CD4-positive, alpha-beta T cell (primary cell): ENCODE measurements at regions not wholly inside any gene's neighbourhood (a gene's known extent, or its start where the extent isn't known, plus 50 kb on each side); places are given as distances from the start of the nearest gene placed in this dataset.

Experiments used
- ATAC-seq: fragments of 200-7000 bp; cut with Tn5 transposase; one replicate; pipeline ENCODE4 v1.10.0; 2022; ENCODE audit warnings: mild to moderate bottlenecking; ENCODE audit not compliant: poor library complexity
- CTCF ChIA-PET: fragments of 350-600 bp; sonication (Branson Sonifier 250); formaldehyde crosslinking; loops from one replicate; lab custom pipeline; 2021; ENCODE audit warnings: antibody characterized with exemption, inconsistent platforms; lab: Charles Lee
- POLR2A ChIA-PET: fragments of 350-600 bp; sonication (Branson Sonifier 250); formaldehyde crosslinking; loops from one replicate; lab custom pipeline; 2021; ENCODE audit warnings: antibody characterized with exemption, inconsistent platforms; lab: Charles Lee
- DNase-seq, 14 experiments: peaks; one replicate each; pipeline ENCODE4 v3.0.0-alpha.2; 2013 to 2020; ENCODE audit warnings: mixed read lengths in 2 of 14
- H3K27ac ChIP-seq, 2 donors: one replicate each; pipeline versions ENCODE4 v1.5.1 to v1.7.0; 2013; ENCODE audit warnings: low read length in 2 of 2, low read depth in 1 of 2, mild to moderate bottlenecking in 1 of 2
- H3K27me3 ChIP-seq, 2 experiments: 1 replicate in 1 of 2; 2 replicates in 1 of 2; pipeline versions ENCODE4 v1.6.1 to v1.7.0; 2013; ENCODE audit warnings: low read length in 2 of 2, control low read depth in 1 of 2, mild to moderate bottlenecking in 1 of 2, moderate library complexity in 1 of 2; ENCODE audit not compliant: insufficient read depth in 2 of 2, control insufficient read depth in 1 of 2
- H3K36me3 ChIP-seq: one replicate; pipeline ENCODE4 v1.6.1; 2013; ENCODE audit warnings: low read length, control low read depth; ENCODE audit not compliant: insufficient read depth
- H3K4me1 ChIP-seq: one replicate; pipeline ENCODE4 v1.6.1; 2013; ENCODE audit warnings: low read length, control low read depth; ENCODE audit not compliant: insufficient read depth
- H3K4me3 ChIP-seq: one replicate; pipeline ENCODE4 v1.5.1; 2013; ENCODE audit warnings: mild to moderate bottlenecking, low read length, moderate library complexity
- H3K9me3 ChIP-seq, 2 experiments: 1 replicate in 1 of 2; 2 replicates in 1 of 2; pipeline versions ENCODE4 v1.6.1 to v1.7.0; 2013; ENCODE audit warnings: low read length in 2 of 2, mild to moderate bottlenecking in 2 of 2, control low read depth in 1 of 2, moderate library complexity in 1 of 2; ENCODE audit not compliant: control insufficient read depth in 1 of 2, insufficient read depth in 1 of 2
- H3K27ac Mint-ChIP-seq: one replicate; pipeline ENCODE4 v1.8.0; 2020; ENCODE audit warnings: mixed read lengths
- H3K27me3 Mint-ChIP-seq: one replicate; pipeline ENCODE4 v1.8.0; 2021; ENCODE audit warnings: mixed read lengths
- H3K36me3 Mint-ChIP-seq: one replicate; pipeline ENCODE4 v1.8.0; 2021; ENCODE audit warnings: low read depth, mixed read lengths
- H3K4me1 Mint-ChIP-seq: one replicate; pipeline ENCODE4 v1.8.0; 2021; ENCODE audit warnings: low read depth, mixed read lengths
- H3K4me3 Mint-ChIP-seq: one replicate; pipeline ENCODE4 v1.8.0; 2020; ENCODE audit warnings: mild to moderate bottlenecking, mixed read lengths
- H3K9me3 Mint-ChIP-seq: one replicate; pipeline ENCODE4 v1.8.0; 2020; ENCODE audit warnings: mixed read lengths
- CTCF ChIP-seq: fragments of 200-600 bp; IDR thresholded peaks from one replicate; pipeline ENCODE4 v1.8.0; 2022; ENCODE audit warnings: antibody characterized with exemption, mild to moderate bottlenecking
- intact Hi-C, 2 experiments: fragments of 100-400 bp; cut with DNase I in 1 of 2; cut with micrococcal nuclease in 1 of 2; formaldehyde crosslinking; loops; one replicate each; pipeline versions ENCODE4 v1.15.1 to v1.9.0; 2023 to 2025; cut with DNase I, micrococcal nuclease

DNA sequence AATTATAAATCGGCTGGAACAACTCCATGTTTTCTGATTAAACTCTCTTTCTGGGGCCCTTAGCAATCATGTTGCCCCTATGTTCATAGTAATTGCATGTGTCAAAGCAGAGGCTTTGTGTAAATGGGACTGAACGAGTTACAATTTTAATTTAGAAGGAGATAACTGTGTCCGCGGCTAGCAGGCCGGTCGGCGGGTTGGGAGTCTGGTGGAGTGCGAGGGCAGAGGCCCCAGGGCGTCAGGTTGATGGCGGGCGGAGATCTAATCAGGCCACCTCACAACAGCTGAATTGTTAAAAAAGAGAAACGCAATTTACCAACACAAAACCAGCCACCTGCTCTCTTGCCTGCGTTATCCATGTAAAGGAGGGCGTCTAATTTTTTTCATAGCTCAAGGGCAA is 134.9 kb upstream of the LPCAT1 start:
- Mint-ChIP-seq H3K4me1 (no peaks in the 10 kb centered on the region), H3K4me3 (no peak overlapping the region), H3K27ac (no peak overlapping the region), H3K9me3 (no peaks in the 10 kb centered on the region), H3K27me3 (peaks cover 59% of the 10 kb centered on the region), H3K36me3 (no peaks in the 10 kb centered on the region)
- Histone ChIP-seq H3K4me1 (peaks cover 6% of the 10 kb centered on the region), H3K4me3 (no peak overlapping the region), H3K27me3 (peaks cover 26 to 38% of the 10 kb centered on the region in 2 experiments), H3K36me3 (no peaks in the 10 kb centered on the region), H3K9me3 (peaks cover 0 to 4% of the 10 kb centered on the region in 2 experiments), H3K27ac (no peak overlapping the region)
- ATAC-seq = no peak
- ChIA-PET POLR2A (no interaction called here), CTCF (no interaction called here)
- no peak for TF ChIP-seq CTCF
- no peak for DNase-seq
- intact Hi-C loops = no loop called here

DNA sequence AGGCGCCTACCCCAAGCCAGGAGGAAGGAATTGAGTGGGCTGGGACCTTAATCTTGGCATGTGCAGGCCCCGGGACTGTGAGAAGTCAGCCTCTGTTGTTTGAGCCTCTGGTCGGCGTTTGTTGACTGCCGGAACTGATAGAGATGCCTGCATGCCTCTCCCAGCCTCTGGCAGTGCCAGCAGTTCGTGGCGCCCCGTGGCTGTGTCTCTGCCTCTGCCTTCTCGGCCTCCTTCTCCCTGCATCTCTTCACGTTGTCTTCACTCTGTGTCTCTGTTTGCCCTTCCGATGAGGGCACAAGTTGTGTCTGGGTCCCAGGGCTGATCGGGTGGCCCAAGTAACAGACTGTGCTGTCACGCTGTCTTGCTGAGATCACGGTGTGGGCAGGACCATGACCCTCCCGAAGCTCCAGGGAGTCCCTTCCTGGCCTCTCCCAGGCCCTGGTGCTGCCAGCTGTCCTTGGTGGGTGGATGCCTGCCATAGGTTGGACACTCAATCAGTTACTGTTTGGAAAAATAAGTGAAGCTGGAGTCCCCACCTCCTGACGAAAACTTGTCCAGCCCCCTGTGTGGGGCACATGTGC is 133.5 kb upstream of the LPCAT1 start:
- TF ChIP-seq CTCF = no peak
- peaks cover 32 to 43% of the 10 kb centered on the region in 2 experiments for H3K27me3 ChIP-seq
- no peak for DNase-seq
- H3K4me3 ChIP-seq = no peak overlapping the region
- peaks cover 0 to 4% of the 10 kb centered on the region in 2 experiments for H3K9me3 ChIP-seq
- Mint-ChIP-seq H3K36me3 (no peaks in the 10 kb centered on the region), H3K9me3 (no peaks in the 10 kb centered on the region), H3K4me3 (no peak overlapping the region), H3K27ac (no peak overlapping the region), H3K4me1 (peaks cover 5% of the 10 kb centered on the region), H3K27me3 (peaks cover 58% of the 10 kb centered on the region)
- CTCF ChIA-PET = no interaction called here
- no peaks in the 10 kb centered on the region for H3K36me3 ChIP-seq
- POLR2A ChIA-PET = no interaction called here
- no peak overlapping the region for H3K27ac ChIP-seq
- no peak for ATAC-seq
- intact Hi-C loops = no loop called here
- H3K4me1 ChIP-seq = peaks cover 15% of the 10 kb centered on the region

GRCh38 chr5:1656271-1656975 is 132.7 kb upstream of the LPCAT1 start:
- Histone ChIP-seq H3K27ac (no peak overlapping the region), H3K27me3 (peaks cover 32 to 40% of the 10 kb centered on the region in 2 experiments), H3K9me3 (no peaks in the 10 kb centered on the region), H3K36me3 (no peaks in the 10 kb centered on the region), H3K4me3 (no peak overlapping the region), H3K4me1 (peaks cover 15% of the 10 kb centered on the region)
- no peak for ATAC-seq
- H3K4me3 Mint-ChIP-seq = no peak overlapping the region
- no peaks in the 10 kb centered on the region for H3K36me3 Mint-ChIP-seq
- DNase-seq = no peak
- POLR2A ChIA-PET = no interaction called here
- H3K9me3 Mint-ChIP-seq = no peaks in the 10 kb centered on the region
- no peak overlapping the region for H3K27ac Mint-ChIP-seq
- TF ChIP-seq CTCF = no peak
- peaks cover 5% of the 10 kb centered on the region for H3K4me1 Mint-ChIP-seq
- CTCF ChIA-PET = no interaction called here
- H3K27me3 Mint-ChIP-seq = peaks cover 56% of the 10 kb centered on the region
- intact Hi-C loops = no loop called here
